H9 (cell line): ENCODE measurements at regions not wholly inside any gene's neighbourhood (a gene's known extent, or its start where the extent isn't known, plus 50 kb on each side); places are given as distances from the start of the nearest gene placed in this dataset.

Experiments
- DNase-seq: peaks from one replicate; pipeline ENCODE4 v3.0.0-alpha.2; 2017
- H2AFZ ChIP-seq: one replicate; pipeline ENCODE4 v1.6.1; 2013; ENCODE audit warnings: mild to moderate bottlenecking, low read length, control low read depth, moderate library complexity
- H2AK5ac ChIP-seq: 2 replicates; pipeline ENCODE4 v1.6.1; 2013; ENCODE audit warnings: low read length, control low read depth, mixed read lengths; ENCODE audit not compliant: insufficient read length
- H2BK120ac ChIP-seq: one replicate; pipeline ENCODE4 v1.6.1; 2013; ENCODE audit warnings: low read depth, mild to moderate bottlenecking, low read length, control low read depth, inconsistent platforms; ENCODE audit not compliant: poor library complexity, severe bottlenecking
- H2BK12ac ChIP-seq: 2 replicates; pipeline ENCODE4 v1.6.1; 2013; ENCODE audit warnings: low read length, control low read depth, mixed read lengths, low read depth; ENCODE audit not compliant: insufficient read length
- H2BK15ac ChIP-seq: 2 replicates; pipeline ENCODE4 v1.6.1; 2013; ENCODE audit warnings: low read depth, low read length, control low read depth
- H2BK20ac ChIP-seq: one replicate; pipeline ENCODE4 v1.6.1; 2013; ENCODE audit warnings: low read depth, mild to moderate bottlenecking, low read length, control low read depth, inconsistent platforms; ENCODE audit not compliant: poor library complexity, severe bottlenecking
- H2BK5ac ChIP-seq: 2 replicates; pipeline ENCODE4 v1.6.1; 2013; ENCODE audit warnings: low read length, control low read depth, mixed read lengths; ENCODE audit not compliant: insufficient read length
- H3K14ac ChIP-seq: 2 replicates; pipeline ENCODE4 v1.6.1; 2013; ENCODE audit warnings: low read length, control low read depth; ENCODE audit not compliant: insufficient read depth
- H3K18ac ChIP-seq: 2 replicates; pipeline ENCODE4 v1.6.1; 2013; ENCODE audit warnings: low read depth, mild to moderate bottlenecking, mixed read lengths, low read length, control low read depth; ENCODE audit not compliant: insufficient read length
- H3K23ac ChIP-seq: 2 replicates; pipeline ENCODE4 v1.6.1; 2013; ENCODE audit warnings: low read length, control low read depth, mixed read lengths, low read depth; ENCODE audit not compliant: insufficient read length
- H3K23me2 ChIP-seq: 2 replicates; pipeline ENCODE4 v1.6.1; 2013; ENCODE audit warnings: low read depth, mild to moderate bottlenecking, mixed read lengths, low read length, control low read depth; ENCODE audit not compliant: insufficient read length, poor library complexity, severe bottlenecking
- H3K27ac ChIP-seq: 2 replicates; pipeline ENCODE4 v1.5.1; 2013; ENCODE audit warnings: low read length, control low read depth, mixed read lengths, low read depth; ENCODE audit not compliant: insufficient read length
- H3K27me3 ChIP-seq: 2 replicates; pipeline ENCODE4 v1.6.1; 2013; ENCODE audit warnings: low read length, control low read depth, inconsistent platforms; ENCODE audit not compliant: insufficient read depth
- H3K4ac ChIP-seq: 2 replicates; pipeline ENCODE4 v1.6.1; 2013; ENCODE audit warnings: low read depth, mild to moderate bottlenecking, control low read depth, inconsistent platforms, low read length, moderate library complexity
- H3K4me1 ChIP-seq: 2 replicates; pipeline ENCODE4 v1.6.1; 2013; ENCODE audit warnings: low read length, control low read depth, inconsistent platforms; ENCODE audit not compliant: insufficient read depth
- H3K4me2 ChIP-seq: 2 replicates; pipeline ENCODE4 v1.6.1; 2013; ENCODE audit warnings: low read length, control low read depth, mixed read lengths; ENCODE audit not compliant: insufficient read length, insufficient read depth
- H3K56ac ChIP-seq: 2 replicates; pipeline ENCODE4 v1.6.1; 2013; ENCODE audit warnings: low read depth, mild to moderate bottlenecking, mixed read lengths, low read length, control low read depth; ENCODE audit not compliant: insufficient read length
- H3K79me1 ChIP-seq: 2 replicates; pipeline ENCODE4 v1.6.1; 2013; ENCODE audit warnings: low read depth, mild to moderate bottlenecking, moderate library complexity, low read length, control low read depth, inconsistent platforms; ENCODE audit not compliant: insufficient read depth, poor library complexity, severe bottlenecking
- H3K79me2 ChIP-seq: 2 replicates; pipeline ENCODE4 v1.6.1; 2013; ENCODE audit warnings: low read length, control low read depth, inconsistent platforms; ENCODE audit not compliant: insufficient read depth
- H3K9ac ChIP-seq: 2 replicates; pipeline ENCODE4 v1.6.1; 2013; ENCODE audit warnings: low read length, control low read depth, mixed read lengths; ENCODE audit not compliant: insufficient read length; ENCODE audit errors: extremely low read depth
- H3K9me3 ChIP-seq: one replicate; pipeline ENCODE4 v1.6.1; 2013; ENCODE audit warnings: low read depth, low read length, inconsistent platforms; ENCODE audit not compliant: control insufficient read depth
- H3T11ph ChIP-seq: one replicate; pipeline ENCODE4 v1.6.1; 2013; ENCODE audit warnings: mild to moderate bottlenecking, low read length, control low read depth, inconsistent platforms
- H4K20me1 ChIP-seq: one replicate; pipeline ENCODE4 v1.6.1; 2013; ENCODE audit not compliant: control insufficient read depth, insufficient read length, insufficient read depth
- H4K5ac ChIP-seq: 2 replicates; pipeline ENCODE4 v1.6.1; 2013; ENCODE audit warnings: low read depth, mild to moderate bottlenecking, mixed read lengths, low read length, control low read depth; ENCODE audit not compliant: insufficient read length
- H4K8ac ChIP-seq: replicated peaks from 2 replicates; pipeline ENCODE4 v1.6.1; 2013; ENCODE audit warnings: low read length, control low read depth, mixed read lengths, low read depth; ENCODE audit not compliant: insufficient read length
- H4K91ac ChIP-seq: 2 replicates; pipeline ENCODE4 v1.6.1; 2013; ENCODE audit warnings: low read depth, mild to moderate bottlenecking, moderate library complexity, mixed read lengths, low read length, control low read depth; ENCODE audit not compliant: insufficient read length
- H3K27ac Mint-ChIP-seq, 3 experiments: 2 replicates in 2 of 3; 3 replicates in 1 of 3; pipeline ENCODE4 v1.8.0; 2020 to 2021; ENCODE audit warnings: mixed read lengths in 3 of 3, mild to moderate bottlenecking in 1 of 3, moderate library complexity in 1 of 3
- H3K27me3 Mint-ChIP-seq: 2 replicates; pipeline ENCODE4 v1.8.0; 2021; ENCODE audit warnings: low read depth, mild to moderate bottlenecking, moderate library complexity, mixed read lengths
- H3K36me3 Mint-ChIP-seq, 3 experiments: 2 replicates in 2 of 3; 3 replicates in 1 of 3; pipeline ENCODE4 v1.8.0; 2020 to 2021; ENCODE audit warnings: low read depth in 3 of 3, mixed read lengths in 3 of 3; ENCODE audit not compliant: insufficient read depth in 1 of 3
- H3K4me1 Mint-ChIP-seq, 2 experiments: 2 replicates each; pipeline ENCODE4 v1.8.0; 2020; ENCODE audit warnings: mixed read lengths in 2 of 2
- H3K4me3 Mint-ChIP-seq, 2 experiments: 2 replicates in 1 of 2; 3 replicates in 1 of 2; pipeline ENCODE4 v1.8.0; 2020 to 2021; ENCODE audit warnings: mild to moderate bottlenecking in 2 of 2, mixed read lengths in 2 of 2, moderate library complexity in 1 of 2
- H3K9me3 Mint-ChIP-seq, 2 experiments: 2 replicates in 1 of 2; 3 replicates in 1 of 2; pipeline ENCODE4 v1.8.0; 2020; ENCODE audit warnings: mild to moderate bottlenecking in 2 of 2, mixed read lengths in 2 of 2, moderate library complexity in 1 of 2
- CTCF ChIP-seq: fragments of 200-600 bp; sonication (generic); conservative IDR thresholded peaks from 3 replicates; pipeline ENCODE4 v1.8.0; 2021; ENCODE audit warnings: antibody characterized with exemption, mild to moderate bottlenecking
- WGBS: extraction: QIAGEN DNeasy Blood & Tissue Kit; methylation state at CpG from one replicate; pipeline ENCODE4 v1.1.7; 2013; ENCODE audit warnings: missing lambda C conversion rate, low lambda C conversion rate, mixed read lengths; ENCODE audit not compliant: insufficient read length; ENCODE audit errors: extremely low coverage; 5-methylcytosine and 5-hydroxymethylcytosine counted together

- H3K4me1 Mint-ChIP-seq = peaks cover 11 to 13% of the 10 kb centered on the region in 2 experiments
- DNase-seq = no peak
Observed at GRCh38 chr2:129880309-129880708, 99.2 kb upstream of the RAB6C start.

More at GRCh38 chr2:129880309-129880708, 99.2 kb upstream of the RAB6C start:
- H2BK12ac ChIP-seq = no peak overlapping the region
- H3K14ac ChIP-seq = no peak overlapping the region
- no peak overlapping the region for H3K23ac ChIP-seq
- no peak overlapping the region for H3T11ph ChIP-seq
- H3K27ac ChIP-seq = no peak overlapping the region
- no peak overlapping the region for H4K91ac ChIP-seq
- no peaks in the 10 kb centered on the region for H4K20me1 ChIP-seq
- no peak overlapping the region for H3K27ac Mint-ChIP-seq
- peaks cover 4% of the 10 kb centered on the region for H3K23me2 ChIP-seq
- no peaks in the 10 kb centered on the region for H3K79me1 ChIP-seq
- no peak overlapping the region for H2AFZ ChIP-seq
- H2BK15ac ChIP-seq = no peak overlapping the region
- H2BK5ac ChIP-seq = no peak overlapping the region
- no peaks in the 10 kb centered on the region for H3K79me2 ChIP-seq
- H3K4ac ChIP-seq = no peak overlapping the region
- no peak overlapping the region for H4K8ac ChIP-seq
- H3K9ac ChIP-seq = no peak overlapping the region
- peaks cover 4% of the 10 kb centered on the region for H3K27me3 Mint-ChIP-seq
- H3K4me2 ChIP-seq = no peak overlapping the region
- H3K4me3 Mint-ChIP-seq = no peak overlapping the region
- H4K5ac ChIP-seq = no peak overlapping the region
- no peaks in the 10 kb centered on the region for H3K27me3 ChIP-seq
- WGBS = no CpG with 5 or more reads among the region's 5 CpGs
- no peak overlapping the region for H3K56ac ChIP-seq
- no peak overlapping the region for H2BK120ac ChIP-seq
- no peaks in the 10 kb centered on the region for H3K9me3 ChIP-seq
- no peak for TF ChIP-seq CTCF
- no peaks in the 10 kb centered on the region for H3K4me1 ChIP-seq
- H2BK20ac ChIP-seq = no peak overlapping the region
- H3K9me3 Mint-ChIP-seq = no peaks in the 10 kb centered on the region
- H3K36me3 Mint-ChIP-seq = no peaks in the 10 kb centered on the region
- no peak overlapping the region for H3K18ac ChIP-seq
- no peak overlapping the region for H2AK5ac ChIP-seq
